ENCODE measurements at regions not wholly inside any gene's neighbourhood (a gene's known extent, or its start where the extent isn't known, plus 50 kb on each side); places are given as distances from the start of the nearest gene placed in this dataset.

GRCh38 chr1:118484893-118485292 lies 299.9 kb upstream of the SPAG17 start:
- H3F3A ChIP-seq (ENCODE audit: control insufficient read depth, insufficient read depth), result no peaks in the 10 kb centered on the region
- H3K4me1 ChIP-seq (ENCODE audit: control insufficient read depth, low read length), result no peaks in the 10 kb centered on the region
- no peak overlapping the region for H3K4me2 ChIP-seq (ENCODE audit: low read length)
- H3K27me3 ChIP-seq (ENCODE audit: control insufficient read depth, low read length), result no peaks in the 10 kb centered on the region
- H3K9me2 ChIP-seq (replicated peaks; ENCODE audit: control insufficient read depth, low read length), result no peaks in the 10 kb centered on the region
- no peak overlapping the region for H3K27ac ChIP-seq (ENCODE audit: low read depth, low read length)
- H3K79me2 ChIP-seq (ENCODE audit: control insufficient read depth, low read length), result no peaks in the 10 kb centered on the region
- TF ChIP-seq CTCF (IDR thresholded peaks at IDR 0.05; ENCODE audit: low read depth, low read length, poor library complexity, severe bottlenecking), result no peak
- TF ChIP-seq EZH2phosphoT487 (IDR thresholded peaks at IDR 0.05; ENCODE audit: borderline replicate concordance, low read length), result no peak
- no peak overlapping the region for H3K4me3 ChIP-seq (ENCODE audit: low read length)
- H4K20me1 ChIP-seq (ENCODE audit: control insufficient read depth, insufficient read depth, low read depth, low read length), result no peaks in the 10 kb centered on the region
- no peaks in the 10 kb centered on the region for H3K36me3 ChIP-seq (ENCODE audit: control insufficient read depth, low read length)
- no peaks in the 10 kb centered on the region for H3K9me3 ChIP-seq (ENCODE audit: control insufficient read depth, insufficient read depth, low read length)

GRCh38 chr1:118483245-118484006 lies 298.4 kb upstream of the SPAG17 start:
- H3K27ac ChIP-seq (ENCODE audit: low read depth, low read length), result no peak overlapping the region
- no peaks in the 10 kb centered on the region for H3K36me3 ChIP-seq (ENCODE audit: control insufficient read depth, low read length)
- TF ChIP-seq EZH2phosphoT487 (IDR thresholded peaks at IDR 0.05; ENCODE audit: borderline replicate concordance, low read length), result no peak
- no peak for TF ChIP-seq CTCF (IDR thresholded peaks at IDR 0.05; ENCODE audit: low read depth, low read length, poor library complexity, severe bottlenecking)
- no peak overlapping the region for H3K4me3 ChIP-seq (ENCODE audit: low read length)
- H3K27me3 ChIP-seq (ENCODE audit: control insufficient read depth, low read length), result no peaks in the 10 kb centered on the region
- H3K9me3 ChIP-seq (ENCODE audit: control insufficient read depth, insufficient read depth, low read length), result no peaks in the 10 kb centered on the region
- no peaks in the 10 kb centered on the region for H3F3A ChIP-seq (ENCODE audit: control insufficient read depth, insufficient read depth)
- H3K79me2 ChIP-seq (ENCODE audit: control insufficient read depth, low read length), result no peaks in the 10 kb centered on the region
- H3K4me1 ChIP-seq (ENCODE audit: control insufficient read depth, low read length), result no peaks in the 10 kb centered on the region
- no peak overlapping the region for H3K4me2 ChIP-seq (ENCODE audit: low read length)
- H3K9me2 ChIP-seq (replicated peaks; ENCODE audit: control insufficient read depth, low read length), result no peaks in the 10 kb centered on the region
- H4K20me1 ChIP-seq (ENCODE audit: control insufficient read depth, insufficient read depth, low read depth, low read length), result no peaks in the 10 kb centered on the region

GRCh38 chr1:118481126-118481525 lies 296.1 kb upstream of the SPAG17 start:
- Histone ChIP-seq H3K9me2 (replicated peaks; ENCODE audit: control insufficient read depth, low read length) (no peaks in the 10 kb centered on the region), H3F3A (ENCODE audit: control insufficient read depth, insufficient read depth) (no peaks in the 10 kb centered on the region), H3K9me3 (ENCODE audit: control insufficient read depth, insufficient read depth, low read length) (no peaks in the 10 kb centered on the region), H3K36me3 (ENCODE audit: control insufficient read depth, low read length) (no peaks in the 10 kb centered on the region), H3K4me1 (ENCODE audit: control insufficient read depth, low read length) (no peaks in the 10 kb centered on the region), H4K20me1 (ENCODE audit: control insufficient read depth, insufficient read depth, low read depth, low read length) (no peaks in the 10 kb centered on the region), H3K27me3 (ENCODE audit: control insufficient read depth, low read length) (no peaks in the 10 kb centered on the region), H3K27ac (ENCODE audit: low read depth, low read length) (no peak overlapping the region), H3K4me2 (ENCODE audit: low read length) (no peak overlapping the region), H3K4me3 (ENCODE audit: low read length) (no peak overlapping the region), H3K79me2 (ENCODE audit: control insufficient read depth, low read length) (no peaks in the 10 kb centered on the region)
- TF ChIP-seq EZH2phosphoT487 (IDR thresholded peaks at IDR 0.05; ENCODE audit: borderline replicate concordance, low read length) (no peak), CTCF (IDR thresholded peaks at IDR 0.05; ENCODE audit: low read depth, low read length, poor library complexity, severe bottlenecking) (no peak)
